ENCODE measurements at regions not wholly inside any gene's neighbourhood (a gene's known extent, or its start where the extent isn't known, plus 50 kb on each side); places are given as distances from the start of the nearest gene placed in this dataset.
A peak's percentile ranks its signal among the peaks of the same experiment; 100 is the strongest.

DNA sequence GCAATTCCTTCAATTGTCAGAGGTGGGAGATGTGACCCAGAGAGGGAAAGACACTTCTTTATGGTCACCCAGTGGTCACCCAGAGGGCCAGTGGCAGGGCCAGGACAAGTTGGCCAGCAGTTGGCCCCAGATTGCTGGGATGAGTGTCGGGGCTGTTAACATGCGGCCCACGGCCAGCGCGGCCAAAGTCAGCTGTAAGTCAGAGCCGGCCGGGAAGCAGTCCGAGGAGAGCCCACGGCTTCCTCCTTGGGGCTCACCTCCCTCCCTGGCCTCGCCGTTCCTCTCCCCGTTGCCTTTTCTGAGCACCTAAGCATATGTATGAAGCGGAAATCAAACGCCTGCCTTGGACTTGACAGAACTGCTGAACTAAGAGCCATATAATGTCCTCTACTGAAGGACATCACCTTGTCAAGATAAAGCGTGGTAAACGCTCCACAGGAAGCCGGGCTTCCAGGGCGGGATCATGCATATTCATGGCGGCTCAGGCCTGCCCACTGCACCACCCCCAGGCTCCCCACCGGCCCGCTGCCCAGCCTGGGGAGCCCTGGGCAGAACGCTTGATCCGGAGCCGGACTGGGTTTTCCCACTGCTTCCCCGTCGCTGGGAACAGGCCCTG lies 245.4 kb upstream of the POU3F1 start (continued):
- TF ChIP-seq, protein P1, sequence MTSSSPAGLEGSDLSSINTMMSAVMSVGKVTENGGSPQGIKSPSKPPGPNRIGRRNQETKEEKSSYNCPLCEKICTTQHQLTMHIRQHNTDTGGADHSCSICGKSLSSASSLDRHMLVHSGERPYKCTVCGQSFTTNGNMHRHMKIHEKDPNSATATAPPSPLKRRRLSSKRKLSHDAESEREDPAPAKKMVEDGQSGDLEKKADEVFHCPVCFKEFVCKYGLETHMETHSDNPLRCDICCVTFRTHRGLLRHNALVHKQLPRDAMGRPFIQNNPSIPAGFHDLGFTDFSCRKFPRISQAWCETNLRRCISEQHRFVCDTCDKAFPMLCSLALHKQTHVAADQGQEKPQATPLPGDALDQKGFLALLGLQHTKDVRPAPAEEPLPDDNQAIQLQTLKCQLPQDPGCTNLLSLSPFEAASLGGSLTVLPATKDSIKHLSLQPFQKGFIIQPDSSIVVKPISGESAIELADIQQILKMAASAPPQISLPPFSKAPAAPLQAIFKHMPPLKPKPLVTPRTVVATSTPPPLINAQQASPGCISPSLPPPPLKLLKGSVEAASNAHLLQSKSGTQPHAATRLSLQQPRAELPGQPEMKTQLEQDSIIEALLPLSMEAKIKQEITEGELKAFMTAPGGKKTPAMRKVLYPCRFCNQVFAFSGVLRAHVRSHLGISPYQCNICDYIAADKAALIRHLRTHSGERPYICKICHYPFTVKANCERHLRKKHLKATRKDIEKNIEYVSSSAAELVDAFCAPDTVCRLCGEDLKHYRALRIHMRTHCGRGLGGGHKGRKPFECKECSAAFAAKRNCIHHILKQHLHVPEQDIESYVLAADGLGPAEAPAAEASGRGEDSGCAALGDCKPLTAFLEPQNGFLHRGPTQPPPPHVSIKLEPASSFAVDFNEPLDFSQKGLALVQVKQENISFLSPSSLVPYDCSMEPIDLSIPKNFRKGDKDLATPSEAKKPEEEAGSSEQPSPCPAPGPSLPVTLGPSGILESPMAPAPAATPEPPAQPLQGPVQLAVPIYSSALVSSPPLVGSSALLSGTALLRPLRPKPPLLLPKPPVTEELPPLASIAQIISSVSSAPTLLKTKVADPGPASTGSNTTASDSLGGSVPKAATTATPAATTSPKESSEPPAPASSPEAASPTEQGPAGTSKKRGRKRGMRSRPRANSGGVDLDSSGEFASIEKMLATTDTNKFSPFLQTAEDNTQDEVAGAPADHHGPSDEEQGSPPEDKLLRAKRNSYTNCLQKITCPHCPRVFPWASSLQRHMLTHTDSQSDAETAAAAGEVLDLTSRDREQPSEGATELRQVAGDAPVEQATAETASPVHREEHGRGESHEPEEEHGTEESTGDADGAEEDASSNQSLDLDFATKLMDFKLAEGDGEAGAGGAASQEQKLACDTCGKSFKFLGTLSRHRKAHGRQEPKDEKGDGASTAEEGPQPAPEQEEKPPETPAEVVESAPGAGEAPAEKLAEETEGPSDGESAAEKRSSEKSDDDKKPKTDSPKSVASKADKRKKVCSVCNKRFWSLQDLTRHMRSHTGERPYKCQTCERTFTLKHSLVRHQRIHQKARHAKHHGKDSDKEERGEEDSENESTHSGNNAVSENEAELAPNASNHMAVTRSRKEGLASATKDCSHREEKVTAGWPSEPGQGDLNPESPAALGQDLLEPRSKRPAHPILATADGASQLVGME (CRISPR knock-in tag; IDR thresholded peaks at IDR 0.05), result no peak
- TF ChIP-seq CHD2 (IDR thresholded peaks at IDR 0.05; ENCODE audit: low read depth, low read length), result 0 out of 2 replicates have a peak, but pooled peaks have one; percentile 15
- no peak for TF ChIP-seq KLF6 (CRISPR knock-in tag; IDR thresholded peaks at IDR 0.05; ENCODE audit: borderline replicate concordance)
- no peak for TF ChIP-seq SIN3A (IDR thresholded peaks at IDR 0.05; ENCODE audit: borderline replicate concordance in 2 of 2, control insufficient read depth in 1 of 2, low read depth in 2 of 2, low read length in 2 of 2)
- TF ChIP-seq, protein P2, sequence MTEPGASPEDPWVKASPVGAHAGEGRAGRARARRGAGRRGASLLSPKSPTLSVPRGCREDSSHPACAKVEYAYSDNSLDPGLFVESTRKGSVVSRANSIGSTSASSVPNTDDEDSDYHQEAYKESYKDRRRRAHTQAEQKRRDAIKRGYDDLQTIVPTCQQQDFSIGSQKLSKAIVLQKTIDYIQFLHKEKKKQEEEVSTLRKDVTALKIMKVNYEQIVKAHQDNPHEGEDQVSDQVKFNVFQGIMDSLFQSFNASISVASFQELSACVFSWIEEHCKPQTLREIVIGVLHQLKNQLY (CRISPR knock-in tag; conservative IDR thresholded peaks at IDR 0.05), result no peak
- TF ChIP-seq CXXC5 (CRISPR knock-in tag; IDR thresholded peaks at IDR 0.05), result peak; percentile 70
- no peak for TF ChIP-seq ZNF444 (CRISPR knock-in tag; IDR thresholded peaks at IDR 0.05)
- no peak for TF ChIP-seq RBM15 (IDR thresholded peaks at IDR 0.05; ENCODE audit: insufficient read depth, low read length)
- 0 out of 2 replicates have a peak, but pooled peaks have one; percentile 18 for TF ChIP-seq CC2D1A (IDR thresholded peaks at IDR 0.05)
- no peak for TF ChIP-seq HIVEP1 (CRISPR knock-in tag; IDR thresholded peaks at IDR 0.05)
- TF ChIP-seq TBP (optimal IDR thresholded peaks at IDR 0.05; ENCODE audit: low read depth, low read length), result peak; percentile 66
- TF ChIP-seq TGIF2 (CRISPR knock-in tag; IDR thresholded peaks at IDR 0.05), result no peak
- TF ChIP-seq, protein P3, sequence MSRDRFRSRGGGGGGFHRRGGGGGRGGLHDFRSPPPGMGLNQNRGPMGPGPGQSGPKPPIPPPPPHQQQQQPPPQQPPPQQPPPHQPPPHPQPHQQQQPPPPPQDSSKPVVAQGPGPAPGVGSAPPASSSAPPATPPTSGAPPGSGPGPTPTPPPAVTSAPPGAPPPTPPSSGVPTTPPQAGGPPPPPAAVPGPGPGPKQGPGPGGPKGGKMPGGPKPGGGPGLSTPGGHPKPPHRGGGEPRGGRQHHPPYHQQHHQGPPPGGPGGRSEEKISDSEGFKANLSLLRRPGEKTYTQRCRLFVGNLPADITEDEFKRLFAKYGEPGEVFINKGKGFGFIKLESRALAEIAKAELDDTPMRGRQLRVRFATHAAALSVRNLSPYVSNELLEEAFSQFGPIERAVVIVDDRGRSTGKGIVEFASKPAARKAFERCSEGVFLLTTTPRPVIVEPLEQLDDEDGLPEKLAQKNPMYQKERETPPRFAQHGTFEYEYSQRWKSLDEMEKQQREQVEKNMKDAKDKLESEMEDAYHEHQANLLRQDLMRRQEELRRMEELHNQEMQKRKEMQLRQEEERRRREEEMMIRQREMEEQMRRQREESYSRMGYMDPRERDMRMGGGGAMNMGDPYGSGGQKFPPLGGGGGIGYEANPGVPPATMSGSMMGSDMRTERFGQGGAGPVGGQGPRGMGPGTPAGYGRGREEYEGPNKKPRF (IDR thresholded peaks at IDR 0.05; ENCODE audit: low read depth, low read length), result no peak
- TF ChIP-seq, protein P4, sequence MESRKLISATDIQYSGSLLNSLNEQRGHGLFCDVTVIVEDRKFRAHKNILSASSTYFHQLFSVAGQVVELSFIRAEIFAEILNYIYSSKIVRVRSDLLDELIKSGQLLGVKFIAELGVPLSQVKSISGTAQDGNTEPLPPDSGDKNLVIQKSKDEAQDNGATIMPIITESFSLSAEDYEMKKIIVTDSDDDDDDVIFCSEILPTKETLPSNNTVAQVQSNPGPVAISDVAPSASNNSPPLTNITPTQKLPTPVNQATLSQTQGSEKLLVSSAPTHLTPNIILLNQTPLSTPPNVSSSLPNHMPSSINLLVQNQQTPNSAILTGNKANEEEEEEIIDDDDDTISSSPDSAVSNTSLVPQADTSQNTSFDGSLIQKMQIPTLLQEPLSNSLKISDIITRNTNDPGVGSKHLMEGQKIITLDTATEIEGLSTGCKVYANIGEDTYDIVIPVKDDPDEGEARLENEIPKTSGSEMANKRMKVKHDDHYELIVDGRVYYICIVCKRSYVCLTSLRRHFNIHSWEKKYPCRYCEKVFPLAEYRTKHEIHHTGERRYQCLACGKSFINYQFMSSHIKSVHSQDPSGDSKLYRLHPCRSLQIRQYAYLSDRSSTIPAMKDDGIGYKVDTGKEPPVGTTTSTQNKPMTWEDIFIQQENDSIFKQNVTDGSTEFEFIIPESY (CRISPR knock-in tag; IDR thresholded peaks at IDR 0.05), result no peak
- TF ChIP-seq, protein P5, sequence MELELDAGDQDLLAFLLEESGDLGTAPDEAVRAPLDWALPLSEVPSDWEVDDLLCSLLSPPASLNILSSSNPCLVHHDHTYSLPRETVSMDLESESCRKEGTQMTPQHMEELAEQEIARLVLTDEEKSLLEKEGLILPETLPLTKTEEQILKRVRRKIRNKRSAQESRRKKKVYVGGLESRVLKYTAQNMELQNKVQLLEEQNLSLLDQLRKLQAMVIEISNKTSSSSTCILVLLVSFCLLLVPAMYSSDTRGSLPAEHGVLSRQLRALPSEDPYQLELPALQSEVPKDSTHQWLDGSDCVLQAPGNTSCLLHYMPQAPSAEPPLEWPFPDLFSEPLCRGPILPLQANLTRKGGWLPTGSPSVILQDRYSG (tag; conservative IDR thresholded peaks at IDR 0.05; ENCODE audit: low read depth), result peak; percentile 69
- no peak for TF ChIP-seq HSF4 (CRISPR knock-in tag; IDR thresholded peaks at IDR 0.05; ENCODE audit: borderline replicate concordance)

All from K562 (cell line).